AG09319 (cell line): ENCODE measurements at regions not wholly inside any gene's neighbourhood (a gene's known extent, or its start where the extent isn't known, plus 50 kb on each side); places are given as distances from the start of the nearest gene placed in this dataset.

Experiments
- DNase-seq: peaks from one replicate; pipeline ENCODE4 v3.0.0-alpha.2; 2010; ENCODE audit warnings: low read depth; ENCODE audit errors: extremely low read depth
- CTCF ChIP-seq: IDR thresholded peaks from 2 replicates; pipeline ENCODE4 v1.5.1; 2011; ENCODE audit warnings: low read depth, mild to moderate bottlenecking, inconsistent platforms, low read length, moderate library complexity

GRCh38 chr11:129691142-129691541 lies 124.5 kb upstream of the TMEM45B start:
- TF ChIP-seq CTCF: no peak
- no peak for DNase-seq

DNA sequence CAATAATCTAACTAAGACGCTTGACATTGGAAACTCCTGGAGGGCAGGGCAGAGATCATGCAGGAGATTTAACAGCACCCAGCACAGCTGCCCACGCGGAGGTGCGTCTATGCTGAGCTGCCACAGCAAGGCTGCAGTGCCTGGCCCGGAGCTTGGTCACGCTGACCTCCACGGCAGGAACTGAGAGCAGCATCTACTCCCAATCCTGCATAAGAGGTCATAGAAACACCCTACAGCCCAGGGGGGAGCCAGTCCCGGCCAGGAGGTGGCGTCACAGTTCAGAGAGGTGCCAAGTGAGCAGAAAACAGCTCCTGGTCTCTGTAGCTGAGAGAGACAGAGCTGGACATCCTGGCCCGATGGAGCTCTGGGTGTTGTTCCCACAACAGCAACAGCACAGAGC lies 121.1 kb upstream of the TMEM45B start:
- TF ChIP-seq CTCF: no peak
- no peak for DNase-seq

DNA sequence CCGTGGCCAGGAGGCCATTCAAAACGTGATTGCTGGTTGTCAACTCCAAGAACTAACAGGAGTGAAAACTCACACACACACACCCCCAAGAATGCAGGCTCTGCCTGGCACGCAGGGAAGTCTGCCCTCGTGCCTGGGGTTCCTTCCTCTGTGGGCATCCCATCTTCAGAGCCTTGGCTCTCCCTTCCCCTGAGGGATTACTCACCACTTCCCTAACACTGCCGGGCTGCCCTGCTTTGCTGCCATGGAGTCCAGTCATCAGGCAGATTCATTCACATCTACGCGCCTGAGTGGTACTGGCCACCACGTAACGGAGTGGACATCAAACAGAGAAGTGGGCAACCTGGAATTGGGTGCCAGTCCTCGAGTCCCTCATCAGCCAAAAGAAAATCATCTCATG lies 120.7 kb upstream of the TMEM45B start:
- no peak for DNase-seq
- TF ChIP-seq CTCF: no peak

DNA sequence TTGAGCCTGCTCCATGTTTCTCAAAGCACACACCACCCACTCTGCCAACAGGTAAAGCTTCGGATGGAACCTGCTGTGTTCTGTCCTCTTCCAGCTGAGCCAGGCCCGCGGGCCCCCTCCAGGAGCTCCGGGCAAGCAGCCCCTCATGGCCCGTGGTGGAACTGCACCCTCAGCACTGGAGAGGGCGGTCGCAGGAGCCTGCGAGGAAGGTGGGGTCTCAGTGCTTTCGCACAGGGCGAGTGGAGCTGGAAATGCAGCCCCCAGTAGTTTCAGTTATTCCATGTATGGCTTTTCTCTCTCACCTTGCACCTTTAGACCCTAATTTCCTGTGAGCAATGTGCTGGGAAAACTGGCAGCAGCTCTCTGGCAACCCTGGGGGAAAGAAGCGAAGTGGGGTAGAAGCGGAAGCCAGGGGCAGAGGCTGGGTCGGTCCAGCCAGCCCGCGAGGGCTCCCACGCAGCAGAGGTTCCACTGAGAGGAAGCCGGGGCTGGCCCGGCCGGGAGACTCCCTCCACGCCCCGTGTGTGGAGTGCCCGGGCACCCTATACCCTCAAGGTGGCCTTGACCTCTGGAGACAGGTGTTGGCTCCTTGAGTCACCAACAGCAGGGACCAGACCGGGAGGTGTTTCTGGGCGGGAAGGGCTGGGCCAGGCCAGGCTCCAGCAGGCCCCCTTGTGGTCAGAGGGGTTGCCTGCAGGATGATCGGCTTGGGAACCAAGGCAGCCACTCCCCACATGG lies 119.9 kb upstream of the TMEM45B start:
- peak; percentile 67 for TF ChIP-seq CTCF
- no peak for DNase-seq

GRCh38 chr11:129696309-129696989 lies 119.2 kb upstream of the TMEM45B start:
- no peak for DNase-seq
- TF ChIP-seq CTCF: no peak

DNA sequence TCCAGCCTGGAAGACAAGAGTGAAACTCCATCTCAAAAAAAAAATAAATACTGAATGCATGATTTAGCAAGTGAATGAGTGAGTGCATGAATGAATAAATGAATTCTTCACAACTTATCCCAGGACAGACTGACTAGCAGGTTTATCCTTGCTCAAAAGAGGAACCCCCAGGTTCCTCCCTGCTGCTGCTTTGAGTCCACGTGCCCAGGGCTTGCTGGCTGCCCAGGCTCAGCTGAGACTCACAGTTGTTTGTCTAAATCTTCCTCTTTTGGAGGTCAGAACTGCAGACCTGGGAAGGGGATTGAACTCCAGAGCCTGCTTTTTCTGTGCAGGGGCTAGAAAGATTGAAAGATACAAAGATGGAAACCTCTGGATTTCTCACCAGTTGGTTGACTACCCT lies 117.4 kb upstream of the TMEM45B start:
- DNase-seq: no peak
- TF ChIP-seq CTCF: no peak

GRCh38 chr11:129699711-129700304 lies 115.8 kb upstream of the TMEM45B start:
- DNase-seq: no peak
- TF ChIP-seq CTCF: no peak
